ENCODE measurements at regions not wholly inside any gene's neighbourhood (a gene's known extent, or its start where the extent isn't known, plus 50 kb on each side); places are given as distances from the start of the nearest gene placed in this dataset.

GRCh38 chr9:121572581-121572980 is 72.9 kb upstream of the GGTA1 start:
- no peak overlapping the region for H3K9ac ChIP-seq (ENCODE audit: low read length)
- no peak overlapping the region for H3K27ac ChIP-seq (ENCODE audit: low read depth, low read length, poor library complexity, severe bottlenecking)
- no peak for TF ChIP-seq CTCF (IDR thresholded peaks at IDR 0.05; ENCODE audit: low read length)
- TF ChIP-seq EZH2 (IDR thresholded peaks at IDR 0.05; ENCODE audit: borderline replicate concordance, low read length) = no peak
- no peak overlapping the region for H3K4me2 ChIP-seq (ENCODE audit: low read length)
- H3K4me3 ChIP-seq (ENCODE audit: low read depth, low read length, poor library complexity, severe bottlenecking) = no peak overlapping the region
- no peak overlapping the region for H2AFZ ChIP-seq (ENCODE audit: low read length)
- H3K36me3 ChIP-seq (ENCODE audit: insufficient read depth, low read length) = no peaks in the 10 kb centered on the region
- H3K27me3 ChIP-seq (ENCODE audit: insufficient read depth, low read length) = no peaks in the 10 kb centered on the region
- no peaks in the 10 kb centered on the region for H3K9me3 ChIP-seq (ENCODE audit: low read length)
- H3K9me2 ChIP-seq (ENCODE audit: low read depth, low read length) = no peaks in the 10 kb centered on the region
- no peaks in the 10 kb centered on the region for H3F3A ChIP-seq (ENCODE audit: insufficient read depth, low read length)
- no peaks in the 10 kb centered on the region for H4K20me1 ChIP-seq (ENCODE audit: insufficient read depth, low read length)
- H3K79me2 ChIP-seq (ENCODE audit: insufficient read depth, low read length) = no peaks in the 10 kb centered on the region
- no peaks in the 10 kb centered on the region for H3K4me1 ChIP-seq (ENCODE audit: insufficient read depth, low read length, severe bottlenecking)

GRCh38 chr9:121573717-121574485 is 74.3 kb upstream of the GGTA1 start:
- no peak overlapping the region for H3K4me2 ChIP-seq (ENCODE audit: low read length)
- H3K4me1 ChIP-seq (ENCODE audit: insufficient read depth, low read length, severe bottlenecking) = no peaks in the 10 kb centered on the region
- H3K27ac ChIP-seq (ENCODE audit: low read depth, low read length, poor library complexity, severe bottlenecking) = no peak overlapping the region
- no peaks in the 10 kb centered on the region for H3K79me2 ChIP-seq (ENCODE audit: insufficient read depth, low read length)
- no peak for TF ChIP-seq CTCF (IDR thresholded peaks at IDR 0.05; ENCODE audit: low read length)
- no peak for TF ChIP-seq EZH2 (IDR thresholded peaks at IDR 0.05; ENCODE audit: borderline replicate concordance, low read length)
- H3K27me3 ChIP-seq (ENCODE audit: insufficient read depth, low read length) = peaks cover 7% of the 10 kb centered on the region; the same call in 1 of the 2 replicates
- H3K4me3 ChIP-seq (ENCODE audit: low read depth, low read length, poor library complexity, severe bottlenecking) = no peak overlapping the region
- H3K9me3 ChIP-seq (ENCODE audit: low read length) = no peaks in the 10 kb centered on the region
- no peak overlapping the region for H2AFZ ChIP-seq (ENCODE audit: low read length)
- H3K9me2 ChIP-seq (ENCODE audit: low read depth, low read length) = no peaks in the 10 kb centered on the region
- no peaks in the 10 kb centered on the region for H3K36me3 ChIP-seq (ENCODE audit: insufficient read depth, low read length)
- no peaks in the 10 kb centered on the region for H4K20me1 ChIP-seq (ENCODE audit: insufficient read depth, low read length)
- H3F3A ChIP-seq (ENCODE audit: insufficient read depth, low read length) = no peaks in the 10 kb centered on the region
- no peak overlapping the region for H3K9ac ChIP-seq (ENCODE audit: low read length)

- no peak overlapping the region for H2AFZ ChIP-seq (ENCODE audit: low read length)
- no peaks in the 10 kb centered on the region for H3K4me1 ChIP-seq (ENCODE audit: insufficient read depth, low read length, severe bottlenecking)
- TF ChIP-seq EZH2 (IDR thresholded peaks at IDR 0.05; ENCODE audit: borderline replicate concordance, low read length) = no peak
- TF ChIP-seq CTCF (IDR thresholded peaks at IDR 0.05; ENCODE audit: low read length) = no peak
- H3K4me2 ChIP-seq (ENCODE audit: low read length) = no peak overlapping the region
- H3K79me2 ChIP-seq (ENCODE audit: insufficient read depth, low read length) = no peaks in the 10 kb centered on the region
- no peaks in the 10 kb centered on the region for H3F3A ChIP-seq (ENCODE audit: insufficient read depth, low read length)
- no peak overlapping the region for H3K27ac ChIP-seq (ENCODE audit: low read depth, low read length, poor library complexity, severe bottlenecking)
- H3K9me3 ChIP-seq (ENCODE audit: low read length) = no peaks in the 10 kb centered on the region
- H3K9me2 ChIP-seq (ENCODE audit: low read depth, low read length) = no peaks in the 10 kb centered on the region
- H3K4me3 ChIP-seq (ENCODE audit: low read depth, low read length, poor library complexity, severe bottlenecking) = no peak overlapping the region
- H3K36me3 ChIP-seq (ENCODE audit: insufficient read depth, low read length) = no peaks in the 10 kb centered on the region
- peaks cover 8% of the 10 kb centered on the region; the same call in 1 of the 2 replicates for H3K27me3 ChIP-seq (ENCODE audit: insufficient read depth, low read length)
- H3K9ac ChIP-seq (ENCODE audit: low read length) = no peak overlapping the region
- H4K20me1 ChIP-seq (ENCODE audit: insufficient read depth, low read length) = no peaks in the 10 kb centered on the region
Observed at GRCh38 chr9:121574774-121575519, 75.3 kb upstream of the GGTA1 start.

Data from OCI-LY1 (cell line).